OCI-LY3 (cell line): ENCODE measurements at regions not wholly inside any gene's neighbourhood (a gene's known extent, or its start where the extent isn't known, plus 50 kb on each side); places are given as distances from the start of the nearest gene placed in this dataset.

Source experiments
- H2AFZ ChIP-seq: fragments of 200-600, 300-600 bp; shearing (Covaris generic); 2 replicates; pipeline ENCODE4 v1.6.0; 2014; ENCODE audit warnings: antibody characterized with exemption, low read depth, low read length
- H3K27ac ChIP-seq: fragments of 200-600, 300-600 bp; sonication (generic); 2 replicates; pipeline ENCODE4 v1.5.1; 2014; ENCODE audit warnings: mild to moderate bottlenecking, low read length, moderate library complexity, mixed read lengths
- H3K27me3 ChIP-seq: fragments of 200-600, 300-600 bp; sonication (generic); 2 replicates; pipeline ENCODE4 v1.6.1; 2014; ENCODE audit warnings: low read depth, low read length, mixed read lengths
- H3K36me3 ChIP-seq: fragments of 200-600, 300-600 bp; sonication (generic); replicated peaks from 2 replicates; pipeline ENCODE3; 2014; ENCODE audit warnings: low read depth, low read length, mixed read lengths
- H3K4me1 ChIP-seq: fragments of 300-600, 200-600 bp; sonication (generic); 2 replicates; pipeline ENCODE4 v1.6.1; 2014; ENCODE audit warnings: low read length, mixed read lengths
- H3K4me2 ChIP-seq: fragments of 200-600, 300-600 bp; sonication (generic); 2 replicates; pipeline ENCODE4 v1.6.1; 2014; ENCODE audit warnings: low read length, mixed read lengths
- H3K4me3 ChIP-seq: fragments of 300-600, 200-600 bp; sonication (generic); 2 replicates; pipeline ENCODE4 v1.5.1; 2014; ENCODE audit warnings: antibody characterized with exemption, mild to moderate bottlenecking, low read length, moderate library complexity
- H3K79me2 ChIP-seq: fragments of 300-600, 200-600 bp; shearing (Covaris generic); 2 replicates; pipeline ENCODE4 v1.6.1; 2014; ENCODE audit warnings: mild to moderate bottlenecking, low read length, mixed read lengths
- H3K9ac ChIP-seq: fragments of 300-600, 200-600 bp; shearing (Covaris generic); 2 replicates; pipeline ENCODE4 v1.6.0; 2014; ENCODE audit warnings: mild to moderate bottlenecking, low read length, moderate library complexity
- H3K9me3 ChIP-seq: fragments of 200-600, 300-600 bp; shearing (Covaris generic); 2 replicates; pipeline ENCODE4 v1.6.1; 2014; ENCODE audit warnings: low read length, mixed read lengths; ENCODE audit not compliant: insufficient read depth
- H4K20me1 ChIP-seq: fragments of 200-600, 300-600 bp; sonication (generic); 2 replicates; pipeline ENCODE4 v1.6.1; 2016; ENCODE audit warnings: low read length, mixed read lengths; ENCODE audit not compliant: insufficient read depth
- EZH2phosphoT487 ChIP-seq: fragments of 200-600 bp; shearing (Covaris generic); IDR thresholded peaks from 2 replicates; pipeline ENCODE4 v1.6.1; 2018; ENCODE audit warnings: antibody characterized with exemption, mixed run types, low read depth
- TF ChIP-seq, protein P1 (sequence below): fragments of 200-600, 300-600 bp; sonication (generic); IDR thresholded peaks from 2 replicates; pipeline ENCODE4 v1.5.1; 2014; ENCODE audit warnings: antibody characterized with exemption, low read length, low read depth

DNA sequence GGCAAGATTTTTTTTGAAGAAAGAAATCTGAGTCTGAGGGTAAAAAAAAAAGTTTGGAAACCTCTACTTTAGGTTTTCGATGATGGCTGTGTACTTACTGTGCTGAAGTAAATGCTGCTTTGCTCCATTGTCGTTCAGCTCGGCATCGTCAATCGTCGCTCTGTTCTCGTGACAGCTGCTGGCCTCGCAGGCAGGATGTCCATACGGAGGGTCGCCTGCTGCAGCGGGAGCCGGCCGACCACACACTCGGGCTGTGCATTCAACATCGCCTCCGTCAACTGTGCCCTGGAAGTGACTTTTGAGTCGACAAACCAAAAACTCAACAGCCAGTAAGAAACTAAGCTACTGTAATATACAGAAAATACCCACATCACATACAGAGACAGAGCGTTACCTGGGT, 53.1 kb upstream of the SMOC2 start:
- Histone ChIP-seq H3K79me2 (no peaks in the 10 kb centered on the region), H3K9ac (no peak overlapping the region), H3K36me3 (no peaks in the 10 kb centered on the region), H3K4me1 (no peaks in the 10 kb centered on the region), H3K27ac (no peak overlapping the region), H2AFZ (no peak overlapping the region), H3K4me2 (no peak overlapping the region), H3K4me3 (no peak overlapping the region), H3K9me3 (no peaks in the 10 kb centered on the region), H4K20me1 (no peaks in the 10 kb centered on the region), H3K27me3 (no peaks in the 10 kb centered on the region)
- TF ChIP-seq, protein P1, sequence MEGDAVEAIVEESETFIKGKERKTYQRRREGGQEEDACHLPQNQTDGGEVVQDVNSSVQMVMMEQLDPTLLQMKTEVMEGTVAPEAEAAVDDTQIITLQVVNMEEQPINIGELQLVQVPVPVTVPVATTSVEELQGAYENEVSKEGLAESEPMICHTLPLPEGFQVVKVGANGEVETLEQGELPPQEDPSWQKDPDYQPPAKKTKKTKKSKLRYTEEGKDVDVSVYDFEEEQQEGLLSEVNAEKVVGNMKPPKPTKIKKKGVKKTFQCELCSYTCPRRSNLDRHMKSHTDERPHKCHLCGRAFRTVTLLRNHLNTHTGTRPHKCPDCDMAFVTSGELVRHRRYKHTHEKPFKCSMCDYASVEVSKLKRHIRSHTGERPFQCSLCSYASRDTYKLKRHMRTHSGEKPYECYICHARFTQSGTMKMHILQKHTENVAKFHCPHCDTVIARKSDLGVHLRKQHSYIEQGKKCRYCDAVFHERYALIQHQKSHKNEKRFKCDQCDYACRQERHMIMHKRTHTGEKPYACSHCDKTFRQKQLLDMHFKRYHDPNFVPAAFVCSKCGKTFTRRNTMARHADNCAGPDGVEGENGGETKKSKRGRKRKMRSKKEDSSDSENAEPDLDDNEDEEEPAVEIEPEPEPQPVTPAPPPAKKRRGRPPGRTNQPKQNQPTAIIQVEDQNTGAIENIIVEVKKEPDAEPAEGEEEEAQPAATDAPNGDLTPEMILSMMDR, result no peak
- TF ChIP-seq EZH2phosphoT487, result no peak

GRCh38 chr6:168388641-168389633, 52.0 kb upstream of the SMOC2 start:
- no peak overlapping the region for H3K4me3 ChIP-seq
- TF ChIP-seq, protein P1, result no peak
- no peak for TF ChIP-seq EZH2phosphoT487
- H3K4me1 ChIP-seq, result no peaks in the 10 kb centered on the region
- H3K79me2 ChIP-seq, result no peaks in the 10 kb centered on the region
- no peaks in the 10 kb centered on the region for H3K36me3 ChIP-seq
- H3K4me2 ChIP-seq, result no peak overlapping the region
- H4K20me1 ChIP-seq, result no peaks in the 10 kb centered on the region
- H3K9me3 ChIP-seq, result no peaks in the 10 kb centered on the region
- no peak overlapping the region for H2AFZ ChIP-seq
- H3K27me3 ChIP-seq, result no peaks in the 10 kb centered on the region
- H3K27ac ChIP-seq, result no peak overlapping the region
- H3K9ac ChIP-seq, result no peak overlapping the region

- Histone ChIP-seq H3K79me2 (no peaks in the 10 kb centered on the region), H3K27me3 (no peaks in the 10 kb centered on the region), H3K4me1 (no peaks in the 10 kb centered on the region), H4K20me1 (no peaks in the 10 kb centered on the region), H3K9me3 (no peaks in the 10 kb centered on the region), H3K27ac (no peak overlapping the region), H3K36me3 (no peaks in the 10 kb centered on the region), H2AFZ (no peak overlapping the region), H3K4me2 (no peak overlapping the region), H3K4me3 (no peak overlapping the region), H3K9ac (no peak overlapping the region)
- no peak for TF ChIP-seq EZH2phosphoT487
- TF ChIP-seq, protein P1, result no peak
These were observed 50.1 kb upstream of the SMOC2 start for GRCh38 chr6:168390749-168391420.
